AG10803 (cell line): ENCODE measurements at regions not wholly inside any gene's neighbourhood (a gene's known extent, or its start where the extent isn't known, plus 50 kb on each side); places are given as distances from the start of the nearest gene placed in this dataset.

Experiments used
- DNase-seq: peaks from one replicate; pipeline ENCODE4 v3.0.0; 2010; ENCODE audit warnings: low read depth
- H3K4me3 ChIP-seq: 2 replicates; pipeline ENCODE4 v1.5.1; 2011; ENCODE audit warnings: mild to moderate bottlenecking, low read length, control low read depth
- TF ChIP-seq, protein P1 (sequence below): conservative IDR thresholded peaks from 2 replicates; pipeline ENCODE4 v1.5.1; 2011; ENCODE audit warnings: mild to moderate bottlenecking, low read length, control low read depth, inconsistent platforms

GRCh38 chr3:17850448-17850847 lies 108.0 kb upstream of the TBC1D5 start:
- TF ChIP-seq, protein P1, sequence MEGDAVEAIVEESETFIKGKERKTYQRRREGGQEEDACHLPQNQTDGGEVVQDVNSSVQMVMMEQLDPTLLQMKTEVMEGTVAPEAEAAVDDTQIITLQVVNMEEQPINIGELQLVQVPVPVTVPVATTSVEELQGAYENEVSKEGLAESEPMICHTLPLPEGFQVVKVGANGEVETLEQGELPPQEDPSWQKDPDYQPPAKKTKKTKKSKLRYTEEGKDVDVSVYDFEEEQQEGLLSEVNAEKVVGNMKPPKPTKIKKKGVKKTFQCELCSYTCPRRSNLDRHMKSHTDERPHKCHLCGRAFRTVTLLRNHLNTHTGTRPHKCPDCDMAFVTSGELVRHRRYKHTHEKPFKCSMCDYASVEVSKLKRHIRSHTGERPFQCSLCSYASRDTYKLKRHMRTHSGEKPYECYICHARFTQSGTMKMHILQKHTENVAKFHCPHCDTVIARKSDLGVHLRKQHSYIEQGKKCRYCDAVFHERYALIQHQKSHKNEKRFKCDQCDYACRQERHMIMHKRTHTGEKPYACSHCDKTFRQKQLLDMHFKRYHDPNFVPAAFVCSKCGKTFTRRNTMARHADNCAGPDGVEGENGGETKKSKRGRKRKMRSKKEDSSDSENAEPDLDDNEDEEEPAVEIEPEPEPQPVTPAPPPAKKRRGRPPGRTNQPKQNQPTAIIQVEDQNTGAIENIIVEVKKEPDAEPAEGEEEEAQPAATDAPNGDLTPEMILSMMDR, result no peak
- no peak overlapping the region for H3K4me3 ChIP-seq
- peak; percentile 90 for DNase-seq

- DNase-seq, result no peak
- TF ChIP-seq, protein P1, result no peak
- no peak overlapping the region for H3K4me3 ChIP-seq
Observed at GRCh38 chr3:17848102-17848501, 105.7 kb upstream of the TBC1D5 start.

DNA sequence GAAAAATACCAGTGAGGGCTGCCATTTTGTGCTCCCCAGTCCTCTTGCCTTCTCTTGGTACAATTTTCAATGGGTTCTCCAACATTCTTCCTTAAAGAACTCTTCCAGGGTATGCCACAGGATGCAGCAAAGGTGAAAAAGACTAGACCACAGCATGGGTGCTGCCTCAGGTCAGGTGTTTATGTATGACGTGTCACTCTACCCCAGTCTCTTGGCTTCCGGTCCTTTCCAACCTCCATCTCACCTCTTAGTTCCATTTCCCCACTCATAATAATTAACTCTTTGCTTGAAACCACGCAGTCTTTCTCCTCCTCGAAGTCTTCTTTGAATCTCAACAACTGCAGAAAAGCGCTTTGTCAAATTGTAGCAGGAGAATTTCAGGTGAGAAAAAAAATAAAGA lies 104.7 kb upstream of the TBC1D5 start:
- TF ChIP-seq, protein P1, result no peak
- H3K4me3 ChIP-seq, result no peak overlapping the region
- no peak for DNase-seq

DNA sequence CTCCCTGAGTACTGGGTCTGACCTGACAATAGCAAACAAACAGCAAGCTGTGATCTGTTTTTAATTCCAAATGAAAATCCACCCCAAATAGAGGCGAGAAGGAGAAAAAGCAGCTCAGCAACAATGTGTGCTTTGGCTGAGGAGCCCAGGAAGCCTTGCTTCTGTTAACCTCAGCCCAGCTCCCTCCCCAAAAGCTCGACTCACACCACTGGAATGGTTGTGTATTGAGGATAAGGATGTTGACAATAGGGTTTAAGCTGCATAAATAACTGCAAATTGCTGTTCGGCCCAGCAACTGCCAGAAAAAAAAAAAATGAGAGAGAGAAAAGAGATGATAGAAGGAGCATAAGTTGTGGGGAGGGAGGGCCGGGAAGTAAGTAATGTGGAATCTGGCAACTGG lies 104.0 kb upstream of the TBC1D5 start:
- DNase-seq, result peak; percentile 69
- TF ChIP-seq, protein P1, result no peak
- no peak overlapping the region for H3K4me3 ChIP-seq

DNA sequence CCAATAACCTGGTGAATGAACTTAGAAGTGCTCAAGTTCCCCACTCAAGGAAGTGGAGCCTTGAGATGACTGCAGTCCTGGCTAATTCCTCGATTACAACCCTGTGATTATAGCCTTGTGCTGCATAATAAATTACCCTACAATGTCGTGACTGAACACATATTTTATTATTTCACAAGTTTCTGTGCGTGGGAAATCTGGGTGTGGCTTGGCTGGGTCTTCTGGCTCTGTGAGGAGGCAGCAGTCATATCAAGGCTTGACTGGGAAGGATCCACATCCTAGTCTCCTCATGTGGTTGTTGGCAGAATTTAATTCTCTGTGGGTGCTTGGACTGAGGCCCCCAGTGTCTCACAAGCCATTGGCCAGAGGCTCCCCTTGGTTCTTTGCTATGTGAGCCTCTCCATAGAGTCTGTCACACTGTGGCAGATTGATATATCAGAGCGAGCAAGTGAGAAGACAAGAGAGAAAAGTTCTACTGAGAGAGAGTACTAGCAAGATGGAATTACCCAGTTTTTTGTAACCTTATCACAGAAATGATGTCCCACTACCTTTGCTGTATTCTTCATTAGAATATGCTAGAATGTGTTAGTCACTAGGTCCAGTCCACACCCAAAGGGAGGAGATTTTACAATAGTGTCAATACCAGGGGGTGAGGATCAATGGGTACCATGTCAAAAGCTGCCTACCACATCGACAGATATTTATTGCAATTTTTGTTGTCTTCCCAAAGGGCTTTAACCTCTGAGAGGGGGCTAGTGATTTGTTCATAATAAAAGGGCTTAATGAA lies 102.8 kb upstream of the TBC1D5 start:
- TF ChIP-seq, protein P1, result no peak
- DNase-seq, result peak; percentile 71
- no peak overlapping the region for H3K4me3 ChIP-seq

- H3K4me3 ChIP-seq, result no peak overlapping the region
- TF ChIP-seq, protein P1, result no peak
- no peak for DNase-seq
Observed at GRCh38 chr3:17844236-17844635, 101.8 kb upstream of the TBC1D5 start.

DNA sequence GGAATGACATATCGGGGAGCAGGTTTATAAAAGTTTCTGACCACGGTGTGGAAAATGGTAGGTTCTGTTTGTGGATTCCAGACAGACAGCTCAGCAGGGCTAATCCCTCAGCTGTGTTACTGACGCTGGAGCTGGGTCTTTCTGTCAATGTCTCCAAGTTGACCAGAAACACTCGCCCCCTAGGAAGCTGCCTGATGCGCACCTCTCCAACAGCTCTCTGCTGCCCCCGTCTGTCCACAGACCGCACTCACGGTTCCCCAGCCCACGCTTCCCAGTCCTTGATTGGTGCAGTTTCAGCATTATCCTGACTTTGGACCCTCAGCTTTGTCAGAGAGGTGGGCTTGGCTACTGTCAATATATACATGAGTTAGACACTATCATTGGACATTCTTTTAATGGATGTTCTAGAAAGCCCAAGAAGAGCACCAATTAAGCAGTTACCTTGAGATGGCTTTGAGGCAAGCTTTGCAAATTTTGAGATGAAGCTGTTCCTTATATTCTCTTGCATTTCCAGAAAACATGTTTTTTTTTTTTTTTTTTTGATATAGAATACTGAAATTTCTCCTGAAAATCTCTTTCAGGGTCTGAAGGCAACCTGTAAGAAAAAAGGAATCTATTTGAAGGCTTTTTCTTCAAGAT lies 98.9 kb upstream of the TBC1D5 start:
- no peak overlapping the region for H3K4me3 ChIP-seq
- DNase-seq, result peak; percentile 38
- TF ChIP-seq, protein P1, result peak; percentile 98
